Middle frontal gyrus (tissue), 1 donor: ENCODE measurements at regions not wholly inside any gene's neighbourhood (a gene's known extent, or its start where the extent isn't known, plus 50 kb on each side); places are given as distances from the start of the nearest gene placed in this dataset.

Source experiments
- DNase-seq: peaks from one replicate; pipeline ENCODE4 v3.0.0-alpha.2; 2015; ENCODE audit warnings: low spot score; ENCODE audit errors: extremely low spot score

DNA sequence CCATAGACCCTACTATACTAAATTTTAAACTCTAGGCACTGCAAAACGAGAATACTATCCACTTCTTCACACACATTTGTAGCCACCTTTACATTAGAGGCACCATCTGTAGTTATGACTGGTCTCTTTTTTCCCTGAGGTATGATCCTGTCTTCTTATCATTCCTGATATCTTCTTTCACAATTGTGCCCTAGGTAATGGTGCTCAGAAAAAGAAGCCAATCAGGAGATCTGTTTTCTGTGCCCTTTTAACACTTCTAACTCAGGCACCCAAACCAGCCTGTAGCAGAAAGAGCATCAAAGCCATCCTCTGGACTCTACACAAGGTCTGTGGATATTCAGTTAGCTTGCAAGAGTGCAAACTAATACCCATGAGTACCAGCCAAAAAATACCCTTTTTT is 149.7 kb upstream of the SGK1 start:
- DNase-seq = no peak

DNA sequence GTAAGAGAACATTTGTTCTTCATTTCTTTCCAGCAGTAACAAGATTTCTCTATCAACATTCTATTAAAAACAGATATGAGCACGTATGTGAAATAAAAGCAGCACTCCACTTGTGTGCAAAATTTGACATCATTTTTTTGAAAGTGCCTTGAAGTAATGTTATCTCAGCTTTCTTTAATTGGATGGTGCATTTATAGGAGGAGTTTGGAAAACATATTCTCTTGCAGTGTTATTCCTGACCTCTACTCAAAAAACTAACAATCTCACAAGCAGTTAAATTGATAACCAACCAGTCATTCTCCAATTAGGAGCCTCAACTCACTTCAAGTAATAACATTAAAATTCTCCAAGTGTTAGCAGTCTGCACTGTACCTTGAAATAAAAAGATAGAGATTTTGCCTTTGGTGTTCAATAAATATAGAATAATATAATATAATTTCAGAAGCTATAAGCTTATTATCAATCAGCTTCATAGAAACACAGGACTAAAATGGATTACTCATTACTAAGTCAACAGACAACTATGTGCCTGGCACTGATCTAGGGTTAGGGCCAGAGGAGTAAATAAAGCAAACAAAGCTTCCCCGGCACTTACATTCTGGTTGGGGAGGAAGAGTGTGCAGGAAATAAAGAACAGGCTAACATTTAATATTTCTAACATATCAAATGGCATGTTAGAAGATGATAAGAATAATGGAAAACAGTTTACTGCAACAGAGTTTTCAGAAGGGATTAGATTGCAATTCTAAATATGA is 149.0 kb upstream of the SGK1 start:
- no peak for DNase-seq

DNA sequence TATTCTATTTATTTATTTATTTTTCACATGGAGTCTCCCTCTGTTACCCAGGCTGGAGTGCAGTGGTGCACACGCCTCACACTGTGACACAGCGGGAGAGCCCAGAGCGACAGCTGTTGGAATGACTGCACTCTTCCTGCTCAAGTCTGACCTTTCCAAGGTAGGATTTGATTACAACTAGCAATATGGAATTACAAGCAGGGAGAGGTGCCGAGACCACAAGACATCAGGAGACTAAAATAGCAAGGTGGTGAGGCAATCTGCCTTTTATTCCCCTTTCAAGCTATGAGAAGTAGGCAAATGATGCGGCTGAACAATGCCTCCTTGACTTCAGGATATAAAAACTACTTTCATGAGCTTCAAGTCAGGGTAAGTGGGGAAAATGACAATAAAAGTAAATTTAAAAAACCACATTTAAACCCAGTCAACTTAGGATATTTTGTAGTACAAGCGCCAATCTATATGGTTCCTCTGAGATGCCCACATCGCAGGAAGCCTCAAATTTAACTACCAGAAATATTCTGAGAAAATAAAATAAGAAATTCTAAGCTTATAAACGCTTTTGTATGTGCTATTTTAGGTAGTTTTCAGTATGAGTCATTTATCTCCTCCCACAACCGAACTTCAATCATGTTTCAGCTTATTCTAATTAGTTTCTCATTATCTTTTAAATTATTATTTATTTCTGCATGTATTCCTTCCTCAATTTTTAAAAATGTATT is 146.9 kb upstream of the SGK1 start:
- no peak for DNase-seq

DNA sequence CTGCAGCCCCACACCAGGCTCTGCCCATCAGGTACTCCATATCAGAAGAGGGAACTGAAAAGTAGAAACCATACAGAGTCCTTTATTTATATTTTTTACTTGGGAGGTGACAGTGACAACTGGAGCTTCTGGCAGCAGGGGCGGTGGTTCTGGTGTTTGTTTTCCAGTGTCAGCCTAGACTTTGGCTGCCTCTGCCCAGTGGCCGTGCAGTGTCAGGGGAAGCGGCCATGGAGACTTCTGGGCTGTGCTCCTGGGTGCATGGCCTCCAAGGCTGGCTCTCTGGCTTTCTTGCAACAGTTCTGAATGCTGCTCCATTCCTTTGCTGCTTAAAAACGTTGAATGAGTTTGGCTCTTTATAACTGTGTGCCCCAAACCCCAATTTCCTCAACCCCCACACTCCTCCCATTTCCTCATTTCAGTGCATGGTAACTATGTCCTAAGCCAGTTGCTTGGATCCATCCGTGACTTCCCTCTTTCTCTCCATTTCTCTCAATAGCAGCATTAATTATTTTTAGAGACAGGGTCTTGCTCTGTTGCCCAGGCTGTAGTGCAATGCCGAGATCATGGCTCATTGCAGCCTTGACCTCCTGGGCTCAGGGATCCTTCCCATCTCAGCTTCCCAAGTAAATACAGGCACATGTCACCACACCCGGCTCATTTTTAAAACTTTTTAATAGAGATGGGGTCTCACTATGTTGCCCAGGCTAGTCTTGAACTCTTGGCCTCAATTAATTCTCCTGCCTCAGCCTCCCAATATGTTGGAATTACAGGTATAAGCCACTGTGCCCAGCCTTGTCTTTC is 141.1 kb upstream of the SGK1 start:
- DNase-seq = no peak

DNA sequence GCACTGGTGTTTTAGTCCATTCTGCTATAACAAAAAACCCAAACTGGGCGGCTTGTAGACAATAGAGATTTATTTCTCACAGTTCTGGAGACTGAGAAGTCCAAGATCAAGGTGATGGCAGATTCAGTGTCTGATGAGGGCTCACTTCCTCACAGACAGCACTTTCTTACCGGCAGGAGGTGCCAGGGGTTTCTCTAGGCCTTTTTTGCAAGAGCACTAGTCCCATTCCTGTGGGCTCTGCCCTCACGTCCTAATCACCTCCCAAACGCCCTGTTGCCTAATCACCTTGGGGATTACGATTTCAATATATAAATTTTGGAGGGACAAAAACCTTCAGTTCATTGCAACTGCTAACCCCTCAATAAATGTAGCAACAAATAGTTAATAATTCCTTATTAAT is 140.0 kb upstream of the SGK1 start:
- no peak for DNase-seq

DNA sequence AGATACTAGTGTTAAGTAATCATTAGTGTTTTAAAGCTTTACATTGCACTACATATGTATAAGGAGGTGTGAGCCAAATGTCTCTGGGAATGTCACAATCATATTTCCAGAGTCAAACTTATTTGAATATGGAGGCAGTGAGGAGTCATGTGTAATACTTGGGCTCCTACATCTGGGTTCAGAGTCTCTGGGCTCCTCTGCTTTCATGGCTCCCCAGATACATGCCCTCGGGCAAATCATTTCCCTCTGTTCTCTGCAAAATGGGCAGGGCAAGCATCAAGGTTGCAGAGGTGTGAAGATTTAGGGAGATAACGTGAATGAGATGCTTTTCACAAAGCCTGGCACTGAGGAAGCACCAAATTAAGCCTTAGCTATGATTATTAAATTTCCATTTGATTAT is 138.3 kb upstream of the SGK1 start:
- no peak for DNase-seq

DNA sequence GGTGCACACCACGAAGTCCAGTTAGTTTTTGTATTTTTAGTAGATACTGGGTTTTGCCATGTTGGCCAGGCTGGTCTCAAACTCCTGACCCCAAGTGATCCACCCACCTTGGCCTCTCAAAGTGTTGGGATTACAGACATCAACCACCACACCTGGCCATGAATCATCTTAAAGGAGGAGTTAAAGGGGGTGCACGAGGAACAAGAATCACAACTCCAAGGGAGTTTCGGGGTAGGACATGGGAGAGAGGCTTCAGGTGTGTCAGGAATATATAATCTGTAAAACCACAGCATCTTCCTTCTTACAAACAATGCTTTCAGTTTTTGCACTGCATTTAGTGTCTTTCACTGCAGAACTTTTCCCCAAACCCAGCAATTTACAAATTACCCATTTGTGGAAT is 137.4 kb upstream of the SGK1 start:
- no peak for DNase-seq

DNA sequence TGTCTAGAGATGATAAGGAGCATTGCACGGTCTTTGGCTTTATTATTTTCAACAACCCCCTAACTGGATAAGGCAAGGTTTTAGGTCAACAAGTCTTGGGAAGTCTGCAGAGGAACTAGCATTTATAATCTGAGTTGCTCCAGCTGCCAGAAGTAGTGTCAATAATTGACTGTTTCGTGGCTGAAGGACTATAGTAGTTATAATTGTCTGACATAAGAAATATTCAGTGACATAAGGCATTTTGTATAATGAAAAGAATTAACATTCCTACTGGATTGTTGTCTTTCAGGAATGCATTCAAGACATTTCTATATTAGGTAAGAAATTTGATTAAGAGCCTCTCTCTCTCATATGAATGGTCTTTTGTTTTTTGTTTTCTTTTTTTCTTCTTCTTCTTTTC is 136.9 kb upstream of the SGK1 start:
- no peak for DNase-seq

DNA sequence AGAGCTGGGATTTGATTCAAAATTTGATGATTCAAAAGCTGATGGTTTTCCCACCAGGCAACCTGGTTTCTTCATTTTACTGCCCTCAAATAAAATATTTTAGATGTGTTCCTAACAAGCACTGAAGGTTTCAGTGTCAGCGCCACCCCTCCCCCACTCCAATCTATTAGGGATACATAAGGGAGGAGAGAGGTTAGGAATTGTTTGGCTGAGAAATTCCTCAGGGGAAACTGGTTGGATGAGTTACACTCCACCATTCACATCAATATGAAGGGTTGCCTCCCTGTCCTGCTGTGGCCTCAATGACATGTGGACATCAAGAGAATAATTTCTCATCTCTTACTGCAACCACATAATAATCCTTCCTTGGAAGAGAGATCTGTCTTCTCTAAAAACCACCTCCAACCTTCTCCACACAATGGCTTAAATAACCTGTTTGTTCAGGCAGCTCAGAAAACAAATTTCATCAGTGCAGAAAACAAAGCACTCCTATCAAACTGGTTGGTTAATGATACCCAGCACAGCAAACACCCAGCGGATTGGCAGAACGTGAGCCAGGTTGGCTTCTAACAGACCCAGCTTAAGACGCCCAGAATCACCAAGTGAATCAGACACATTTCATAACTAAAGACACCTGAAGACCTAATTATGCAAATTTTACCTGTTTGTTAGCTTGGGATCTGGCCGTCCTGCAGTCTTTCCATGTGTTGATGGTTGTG is 136.0 kb upstream of the SGK1 start:
- DNase-seq = no peak

DNA sequence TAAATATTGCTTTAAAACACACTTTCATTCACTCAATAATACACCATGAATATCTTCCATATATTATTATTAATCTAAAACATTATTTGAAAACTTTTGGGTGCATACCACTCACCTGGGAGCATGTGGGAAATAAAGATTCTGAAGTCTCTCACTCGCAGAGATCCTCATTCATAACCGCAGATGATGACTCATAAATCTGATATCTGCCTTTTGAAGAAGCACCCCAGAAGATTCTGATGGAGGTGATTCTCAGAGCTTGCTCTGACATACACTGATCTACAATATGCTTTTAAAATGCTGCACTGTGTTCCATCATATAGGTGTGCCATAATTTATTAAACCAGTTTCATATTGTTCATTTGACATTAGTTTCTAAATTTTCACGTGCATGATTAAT is 135.0 kb upstream of the SGK1 start:
- DNase-seq = no peak

DNA sequence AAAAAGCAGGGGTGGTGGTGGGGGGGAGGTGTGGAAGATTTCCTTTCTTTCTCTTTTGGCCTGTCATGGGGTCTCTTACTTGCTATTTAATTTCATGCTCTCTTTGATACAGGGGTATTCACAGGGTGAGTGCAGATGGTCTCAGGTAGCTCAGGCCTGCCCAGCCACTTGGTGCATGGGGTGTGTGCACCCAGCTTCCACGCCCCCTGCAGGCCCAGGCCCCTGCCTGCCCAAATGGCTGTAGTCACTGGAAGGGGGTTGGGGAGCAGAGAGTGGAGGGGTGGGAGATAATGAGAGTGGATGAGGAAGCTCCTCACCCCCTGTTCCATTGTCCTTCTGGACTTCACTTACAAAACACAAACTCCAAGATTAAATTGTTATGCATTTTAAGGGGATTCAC is 133.6 kb upstream of the SGK1 start:
- DNase-seq = no peak

DNA sequence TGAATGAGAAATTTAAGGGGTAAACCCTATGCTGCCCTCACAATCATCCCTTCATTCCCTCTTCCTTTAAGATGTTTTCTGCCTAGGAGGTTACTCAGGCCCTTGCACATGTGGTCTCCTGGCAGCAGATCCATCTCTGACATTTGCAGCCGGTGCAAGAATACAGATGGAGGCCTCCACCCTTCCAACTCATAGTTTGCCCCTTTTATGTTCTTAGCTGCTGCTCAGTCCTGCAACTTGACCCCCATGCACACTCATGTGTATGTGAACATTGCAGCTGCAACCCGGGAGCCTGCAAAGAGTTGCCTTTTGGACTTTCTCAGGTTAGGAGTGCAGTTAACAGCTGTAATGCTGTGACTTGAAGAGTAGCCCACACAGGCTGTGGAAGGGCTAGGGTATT is 131.9 kb upstream of the SGK1 start:
- no peak for DNase-seq

DNA sequence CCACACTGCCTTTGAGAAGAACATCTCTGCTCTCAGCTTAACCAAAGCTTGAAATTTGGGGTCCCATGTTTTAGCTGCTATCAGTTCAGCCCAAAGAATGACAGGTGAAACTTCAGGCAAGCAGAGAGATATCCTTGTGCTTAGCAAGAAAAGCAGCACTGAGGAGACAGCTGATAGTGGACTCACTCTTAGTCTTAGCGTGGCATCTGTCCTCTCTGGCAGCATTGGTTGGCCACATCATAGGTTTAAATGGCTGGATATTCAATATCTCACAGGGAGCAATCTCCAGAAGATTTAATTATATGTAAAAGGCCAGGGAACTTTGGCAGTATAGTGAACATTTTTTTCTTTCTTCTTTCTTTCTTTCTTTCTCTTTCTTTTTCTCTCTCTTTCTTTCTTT is 131.1 kb upstream of the SGK1 start:
- DNase-seq = no peak

DNA sequence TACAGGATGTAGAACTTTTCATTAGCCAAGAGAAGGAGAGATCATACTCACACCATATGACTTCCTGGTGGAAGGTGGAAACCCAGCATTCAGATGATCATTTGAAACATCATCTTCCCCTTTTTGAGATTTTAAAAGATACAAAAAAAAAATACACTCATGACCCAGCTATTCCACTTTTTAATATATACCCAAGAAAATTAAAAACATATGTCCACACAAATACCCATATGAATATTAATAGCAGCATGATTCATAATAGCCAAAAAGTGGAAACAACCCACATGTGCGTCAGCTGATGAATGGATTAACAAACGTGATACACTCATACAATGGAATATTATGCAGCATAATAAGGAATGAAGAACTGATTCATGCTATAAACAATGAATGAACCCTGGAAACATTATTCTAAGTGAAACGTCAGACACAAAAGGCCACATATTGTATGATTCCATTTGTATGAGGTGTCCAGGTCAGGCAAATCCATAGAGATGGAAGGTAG is 130.0 kb upstream of the SGK1 start:
- no peak for DNase-seq

DNA sequence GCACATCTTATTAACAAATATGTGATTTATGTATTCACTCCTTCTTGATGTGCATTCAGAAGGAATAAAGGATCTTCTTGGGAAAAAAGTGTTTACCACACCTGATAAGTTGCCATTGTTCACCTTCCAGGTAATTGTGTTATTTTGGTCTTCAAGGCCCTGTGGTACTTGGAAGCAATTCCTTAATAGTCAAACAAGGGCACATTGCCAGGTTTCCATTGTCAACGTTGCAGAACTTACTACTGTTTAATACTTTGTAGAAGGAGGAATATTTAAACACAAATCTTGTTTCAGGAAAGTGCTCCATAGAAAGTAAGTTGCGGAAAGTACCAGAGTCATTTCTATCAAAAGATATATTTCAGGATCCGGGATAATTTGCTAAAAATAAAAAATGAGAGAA is 129.5 kb upstream of the SGK1 start:
- no peak for DNase-seq

DNA sequence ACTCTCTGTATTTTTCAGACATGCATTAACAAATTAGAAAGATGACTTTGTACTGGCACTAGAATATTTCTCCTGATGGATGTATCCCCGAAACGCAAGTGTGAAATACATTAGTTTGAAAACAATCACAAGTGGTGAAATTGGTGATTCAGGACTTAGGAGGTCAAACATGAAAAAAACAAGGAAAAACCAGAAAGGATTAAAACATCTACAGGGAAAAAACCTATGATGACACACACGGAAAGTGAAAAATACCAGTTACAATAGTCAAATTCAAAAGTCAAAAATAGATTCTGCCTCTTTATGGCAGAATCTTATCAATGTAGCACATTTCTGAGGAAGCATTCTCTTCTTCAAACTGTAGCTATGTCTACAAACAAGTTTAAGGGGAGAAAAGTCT is 129.0 kb upstream of the SGK1 start:
- no peak for DNase-seq

DNA sequence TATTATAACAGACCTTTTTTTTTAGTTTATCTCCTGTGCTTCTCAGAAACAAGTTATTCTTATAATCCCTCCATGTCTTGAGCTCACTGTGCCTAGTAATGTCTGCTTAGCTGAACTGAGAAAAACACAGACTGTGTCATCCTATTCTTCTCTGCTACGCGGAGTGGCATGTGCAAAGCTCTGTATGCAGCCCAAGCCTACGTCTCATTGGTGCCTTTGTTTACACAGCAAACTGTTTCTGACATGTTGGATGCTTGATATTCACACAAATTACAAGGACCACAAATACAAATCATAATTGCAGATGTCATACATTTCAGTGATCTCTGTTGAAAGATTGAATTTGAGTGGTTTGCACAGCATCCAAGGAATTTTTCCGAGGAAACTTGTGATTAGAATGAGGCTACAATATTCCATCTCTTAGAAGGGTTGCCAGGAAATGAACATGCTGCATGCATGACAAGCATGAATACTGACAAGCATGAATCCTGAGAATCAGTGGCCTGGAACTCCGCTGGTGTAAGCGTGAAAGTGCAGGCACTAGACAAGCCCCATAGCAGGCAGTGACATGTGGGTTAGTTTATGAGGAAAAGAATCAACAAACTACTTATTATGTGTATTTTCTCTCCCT is 128.4 kb upstream of the SGK1 start:
- no peak for DNase-seq

DNA sequence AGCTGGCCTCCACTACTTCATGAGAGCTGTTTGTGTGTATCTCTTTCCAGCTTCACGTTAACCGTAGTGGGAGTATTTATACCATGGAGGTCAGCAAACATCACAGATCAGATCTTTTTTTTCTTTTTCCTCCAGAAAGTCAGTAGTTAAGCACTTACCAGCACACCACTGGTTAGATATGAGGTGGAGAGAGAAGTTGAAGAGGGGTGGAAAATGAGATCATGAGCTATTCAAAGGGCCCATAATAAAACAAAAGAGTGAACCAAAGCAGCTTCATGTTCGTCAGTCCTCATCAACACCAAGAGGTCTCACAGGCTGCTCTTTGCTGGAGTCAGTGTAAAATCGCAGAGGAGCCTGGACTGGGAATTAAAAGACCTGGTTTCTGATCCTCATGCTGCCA is 125.1 kb upstream of the SGK1 start:
- DNase-seq = no peak

DNA sequence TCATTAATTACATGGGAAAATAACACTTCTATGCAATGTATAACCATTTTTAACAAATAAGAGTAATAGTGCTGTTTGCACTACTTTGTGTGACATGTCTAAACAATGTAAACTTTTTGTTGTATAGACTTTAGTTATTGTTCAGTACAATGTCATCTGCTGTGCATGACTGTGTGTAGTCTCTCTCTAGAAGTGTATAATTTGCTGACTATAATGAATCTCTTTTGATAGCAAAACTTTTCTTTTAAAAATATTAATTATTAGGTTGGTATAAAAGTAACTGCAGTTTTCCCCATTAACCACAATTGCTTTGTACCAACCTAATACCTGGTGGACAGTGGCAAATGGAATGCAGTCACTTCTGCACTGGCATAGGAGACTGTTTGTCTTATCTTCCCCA is 124.2 kb upstream of the SGK1 start:
- no peak for DNase-seq

DNA sequence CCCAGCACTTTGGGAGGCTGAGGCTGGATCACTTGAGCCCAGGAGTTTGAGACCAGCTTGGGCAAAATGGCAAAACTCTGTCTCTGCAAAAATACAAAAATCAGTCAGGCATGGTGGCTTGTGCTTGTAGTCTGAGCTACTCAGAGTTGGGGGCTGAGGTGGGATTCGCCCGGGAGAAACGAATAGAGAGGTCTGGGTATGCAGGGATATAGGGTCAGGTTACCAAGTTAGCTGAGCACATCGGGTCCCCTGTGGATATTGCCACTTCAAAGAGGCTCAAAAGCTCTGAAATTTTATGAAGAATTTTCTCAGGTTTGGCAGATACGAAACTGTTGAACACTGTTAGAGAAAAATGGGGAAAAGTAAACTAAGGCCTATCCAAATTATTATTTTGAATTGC is 120.9 kb upstream of the SGK1 start:
- no peak for DNase-seq

DNA sequence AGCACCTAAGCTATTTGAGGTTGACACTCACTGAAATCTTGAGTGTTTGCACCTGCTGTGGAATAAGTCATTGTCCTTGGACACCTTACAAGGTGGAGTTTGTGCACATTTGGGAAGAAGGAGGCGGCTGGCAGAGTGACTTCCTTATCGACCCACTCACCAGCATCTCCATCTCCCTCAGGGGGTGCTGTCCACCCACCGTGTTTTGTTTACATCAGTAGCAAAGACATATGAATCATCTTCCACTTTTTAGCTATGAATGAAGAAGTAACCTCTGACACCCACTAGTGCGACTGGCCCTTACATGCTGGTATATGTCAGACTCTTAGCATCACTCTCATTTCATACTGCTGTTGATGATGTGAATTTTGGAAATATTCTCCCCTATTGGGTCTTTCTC is 119.5 kb upstream of the SGK1 start:
- DNase-seq = no peak
